ENCODE measurements at regions not wholly inside any gene's neighbourhood (a gene's known extent, or its start where the extent isn't known, plus 50 kb on each side); places are given as distances from the start of the nearest gene placed in this dataset.

DNA sequence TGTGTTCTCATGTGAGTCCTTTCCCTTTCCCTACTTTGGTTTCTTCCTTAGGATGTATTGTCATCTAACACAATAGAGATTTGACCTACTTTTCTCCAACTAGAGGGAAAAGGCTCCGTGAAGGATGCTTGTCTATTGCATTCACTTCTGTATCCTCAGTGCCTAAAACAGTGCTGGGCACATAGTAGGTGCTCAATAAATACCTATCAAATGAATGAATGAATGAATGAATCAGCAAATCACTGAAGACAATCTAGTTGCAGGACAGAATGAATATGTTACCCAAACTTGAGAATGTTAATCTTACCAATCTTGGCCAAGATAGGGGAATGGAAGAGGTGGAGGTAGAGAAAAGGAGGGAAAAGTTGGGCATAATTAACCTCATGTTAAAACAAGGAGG lies 131.2 kb upstream of the FOXN2 start:
- H3K4me3 ChIP-seq (ENCODE audit: low read depth, low read length) = no peak overlapping the region
- TF ChIP-seq, protein P1, sequence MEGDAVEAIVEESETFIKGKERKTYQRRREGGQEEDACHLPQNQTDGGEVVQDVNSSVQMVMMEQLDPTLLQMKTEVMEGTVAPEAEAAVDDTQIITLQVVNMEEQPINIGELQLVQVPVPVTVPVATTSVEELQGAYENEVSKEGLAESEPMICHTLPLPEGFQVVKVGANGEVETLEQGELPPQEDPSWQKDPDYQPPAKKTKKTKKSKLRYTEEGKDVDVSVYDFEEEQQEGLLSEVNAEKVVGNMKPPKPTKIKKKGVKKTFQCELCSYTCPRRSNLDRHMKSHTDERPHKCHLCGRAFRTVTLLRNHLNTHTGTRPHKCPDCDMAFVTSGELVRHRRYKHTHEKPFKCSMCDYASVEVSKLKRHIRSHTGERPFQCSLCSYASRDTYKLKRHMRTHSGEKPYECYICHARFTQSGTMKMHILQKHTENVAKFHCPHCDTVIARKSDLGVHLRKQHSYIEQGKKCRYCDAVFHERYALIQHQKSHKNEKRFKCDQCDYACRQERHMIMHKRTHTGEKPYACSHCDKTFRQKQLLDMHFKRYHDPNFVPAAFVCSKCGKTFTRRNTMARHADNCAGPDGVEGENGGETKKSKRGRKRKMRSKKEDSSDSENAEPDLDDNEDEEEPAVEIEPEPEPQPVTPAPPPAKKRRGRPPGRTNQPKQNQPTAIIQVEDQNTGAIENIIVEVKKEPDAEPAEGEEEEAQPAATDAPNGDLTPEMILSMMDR (IDR thresholded peaks at IDR 0.05; ENCODE audit: low read depth, low read length, missing control alignments) = no peak
- no peak for DNase-seq (ENCODE audit: low read depth)

GRCh38 chr2:48183991-48184390 lies 130.5 kb upstream of the FOXN2 start:
- no peak for DNase-seq (ENCODE audit: low read depth)
- TF ChIP-seq, protein P1 (IDR thresholded peaks at IDR 0.05; ENCODE audit: low read depth, low read length, missing control alignments) = no peak
- no peak overlapping the region for H3K4me3 ChIP-seq (ENCODE audit: low read depth, low read length)

- no peak for DNase-seq (ENCODE audit: low read depth)
- H3K4me3 ChIP-seq (ENCODE audit: low read depth, low read length) = no peak overlapping the region
- TF ChIP-seq, protein P1 (IDR thresholded peaks at IDR 0.05; ENCODE audit: low read depth, low read length, missing control alignments) = no peak
Measured at GRCh38 chr2:48187503-48187902, 127.0 kb upstream of the FOXN2 start.

- no peak for DNase-seq (ENCODE audit: low read depth)
- H3K4me3 ChIP-seq (ENCODE audit: low read depth, low read length) = no peak overlapping the region
- TF ChIP-seq, protein P1 (IDR thresholded peaks at IDR 0.05; ENCODE audit: low read depth, low read length, missing control alignments) = no peak
Measured at GRCh38 chr2:48189552-48190228, 124.8 kb upstream of the FOXN2 start.

GRCh38 chr2:48190230-48190629 lies 124.3 kb upstream of the FOXN2 start:
- no peak overlapping the region for H3K4me3 ChIP-seq (ENCODE audit: low read depth, low read length)
- DNase-seq (ENCODE audit: low read depth) = no peak
- TF ChIP-seq, protein P1 (IDR thresholded peaks at IDR 0.05; ENCODE audit: low read depth, low read length, missing control alignments) = no peak

DNA sequence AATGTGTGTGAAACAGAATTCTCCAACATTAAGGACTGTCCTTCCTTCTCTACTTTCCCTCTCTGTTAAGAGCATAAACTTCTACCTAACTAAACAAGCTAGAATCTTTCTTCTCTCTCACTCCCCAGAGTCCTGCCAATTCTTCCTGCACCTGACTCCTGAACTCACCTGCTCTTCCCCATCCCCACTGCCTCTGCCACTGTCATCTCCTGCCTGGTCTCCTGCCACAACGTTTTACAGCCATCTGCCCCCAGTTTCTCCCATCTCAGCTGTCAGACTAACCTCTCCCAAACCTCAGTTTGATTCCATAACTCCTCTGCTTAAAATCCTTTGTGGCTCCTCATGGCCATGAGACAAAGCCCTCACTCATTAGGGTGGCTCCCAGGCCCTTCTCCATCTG lies 119.8 kb upstream of the FOXN2 start:
- no peak overlapping the region for H3K4me3 ChIP-seq (ENCODE audit: low read depth, low read length)
- no peak for DNase-seq (ENCODE audit: low read depth)
- TF ChIP-seq, protein P1 (IDR thresholded peaks at IDR 0.05; ENCODE audit: low read depth, low read length, missing control alignments) = no peak

GRCh38 chr2:48195169-48195568 lies 119.3 kb upstream of the FOXN2 start:
- DNase-seq (ENCODE audit: low read depth) = no peak
- TF ChIP-seq, protein P1 (IDR thresholded peaks at IDR 0.05; ENCODE audit: low read depth, low read length, missing control alignments) = no peak
- H3K4me3 ChIP-seq (ENCODE audit: low read depth, low read length) = no peak overlapping the region
